ENCODE measurements at regions not wholly inside any gene's neighbourhood (a gene's known extent, or its start where the extent isn't known, plus 50 kb on each side); places are given as distances from the start of the nearest gene placed in this dataset.

- no peaks in the 10 kb centered on the region for H3K27me3 ChIP-seq (ENCODE audit: control insufficient read depth in 4 of 4, insufficient read depth in 4 of 4, low read length in 3 of 4)
- WGBS = 90% methylated on average over 2 of the region's 2 CpGs
- H3K9me3 ChIP-seq (ENCODE audit: control insufficient read depth in 4 of 4, low read length in 3 of 4) = no peaks in the 10 kb centered on the region
- DNase-seq (ENCODE audit: low spot score) = no peak
- no peak overlapping the region for H3K4me3 ChIP-seq (ENCODE audit: low read depth in 1 of 3, low read length in 3 of 3)
- no peaks in the 10 kb centered on the region for H3K4me1 ChIP-seq (ENCODE audit: control insufficient read depth in 4 of 4, insufficient read depth in 4 of 4, low read length in 3 of 4)
- H3K36me3 ChIP-seq (ENCODE audit: control insufficient read depth in 4 of 4, insufficient read depth in 3 of 4, low read depth in 1 of 4, low read length in 3 of 4) = no peaks in the 10 kb centered on the region
- no peak for TF ChIP-seq EGR1 (IDR thresholded peaks at IDR 0.05; ENCODE audit: low read depth in 2 of 2)
- no peak for TF ChIP-seq NR2F2 (IDR thresholded peaks at IDR 0.05)
- TF ChIP-seq, protein P1, sequence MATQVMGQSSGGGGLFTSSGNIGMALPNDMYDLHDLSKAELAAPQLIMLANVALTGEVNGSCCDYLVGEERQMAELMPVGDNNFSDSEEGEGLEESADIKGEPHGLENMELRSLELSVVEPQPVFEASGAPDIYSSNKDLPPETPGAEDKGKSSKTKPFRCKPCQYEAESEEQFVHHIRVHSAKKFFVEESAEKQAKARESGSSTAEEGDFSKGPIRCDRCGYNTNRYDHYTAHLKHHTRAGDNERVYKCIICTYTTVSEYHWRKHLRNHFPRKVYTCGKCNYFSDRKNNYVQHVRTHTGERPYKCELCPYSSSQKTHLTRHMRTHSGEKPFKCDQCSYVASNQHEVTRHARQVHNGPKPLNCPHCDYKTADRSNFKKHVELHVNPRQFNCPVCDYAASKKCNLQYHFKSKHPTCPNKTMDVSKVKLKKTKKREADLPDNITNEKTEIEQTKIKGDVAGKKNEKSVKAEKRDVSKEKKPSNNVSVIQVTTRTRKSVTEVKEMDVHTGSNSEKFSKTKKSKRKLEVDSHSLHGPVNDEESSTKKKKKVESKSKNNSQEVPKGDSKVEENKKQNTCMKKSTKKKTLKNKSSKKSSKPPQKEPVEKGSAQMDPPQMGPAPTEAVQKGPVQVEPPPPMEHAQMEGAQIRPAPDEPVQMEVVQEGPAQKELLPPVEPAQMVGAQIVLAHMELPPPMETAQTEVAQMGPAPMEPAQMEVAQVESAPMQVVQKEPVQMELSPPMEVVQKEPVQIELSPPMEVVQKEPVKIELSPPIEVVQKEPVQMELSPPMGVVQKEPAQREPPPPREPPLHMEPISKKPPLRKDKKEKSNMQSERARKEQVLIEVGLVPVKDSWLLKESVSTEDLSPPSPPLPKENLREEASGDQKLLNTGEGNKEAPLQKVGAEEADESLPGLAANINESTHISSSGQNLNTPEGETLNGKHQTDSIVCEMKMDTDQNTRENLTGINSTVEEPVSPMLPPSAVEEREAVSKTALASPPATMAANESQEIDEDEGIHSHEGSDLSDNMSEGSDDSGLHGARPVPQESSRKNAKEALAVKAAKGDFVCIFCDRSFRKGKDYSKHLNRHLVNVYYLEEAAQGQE (IDR thresholded peaks at IDR 0.05) = no peak
- TF ChIP-seq FOXA1 (IDR thresholded peaks at IDR 0.05) = no peak
- no peak for TF ChIP-seq FOXA2 (IDR thresholded peaks at IDR 0.05)
- TF ChIP-seq CTCF (IDR thresholded peaks at IDR 0.05; ENCODE audit: low read depth, low read length, missing input control) = no peak
- no peak for TF ChIP-seq HNF4G (IDR thresholded peaks at IDR 0.05)
- TF ChIP-seq HNF4A (conservative IDR thresholded peaks at IDR 0.05) = no peak
- TF ChIP-seq SP1 (IDR thresholded peaks at IDR 0.05) = no peak
- no peak for TF ChIP-seq ATF3 (IDR thresholded peaks at IDR 0.05)
- TF ChIP-seq JUND (IDR thresholded peaks at IDR 0.05) = no peak
- no peak for TF ChIP-seq MAX (IDR thresholded peaks at IDR 0.05)
- TF ChIP-seq YY1 (IDR thresholded peaks at IDR 0.05) = no peak
- TF ChIP-seq, protein P2, sequence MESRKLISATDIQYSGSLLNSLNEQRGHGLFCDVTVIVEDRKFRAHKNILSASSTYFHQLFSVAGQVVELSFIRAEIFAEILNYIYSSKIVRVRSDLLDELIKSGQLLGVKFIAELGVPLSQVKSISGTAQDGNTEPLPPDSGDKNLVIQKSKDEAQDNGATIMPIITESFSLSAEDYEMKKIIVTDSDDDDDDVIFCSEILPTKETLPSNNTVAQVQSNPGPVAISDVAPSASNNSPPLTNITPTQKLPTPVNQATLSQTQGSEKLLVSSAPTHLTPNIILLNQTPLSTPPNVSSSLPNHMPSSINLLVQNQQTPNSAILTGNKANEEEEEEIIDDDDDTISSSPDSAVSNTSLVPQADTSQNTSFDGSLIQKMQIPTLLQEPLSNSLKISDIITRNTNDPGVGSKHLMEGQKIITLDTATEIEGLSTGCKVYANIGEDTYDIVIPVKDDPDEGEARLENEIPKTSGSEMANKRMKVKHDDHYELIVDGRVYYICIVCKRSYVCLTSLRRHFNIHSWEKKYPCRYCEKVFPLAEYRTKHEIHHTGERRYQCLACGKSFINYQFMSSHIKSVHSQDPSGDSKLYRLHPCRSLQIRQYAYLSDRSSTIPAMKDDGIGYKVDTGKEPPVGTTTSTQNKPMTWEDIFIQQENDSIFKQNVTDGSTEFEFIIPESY (IDR thresholded peaks at IDR 0.05) = no peak
- TF ChIP-seq TAF1 (conservative IDR thresholded peaks at IDR 0.05) = no peak
- no peak for TF ChIP-seq RAD21 (IDR thresholded peaks at IDR 0.05)
- no peak for TF ChIP-seq GABPA (IDR thresholded peaks at IDR 0.05 in 1 of 2, conservative IDR thresholded peaks at IDR 0.05 in 1 of 2)
- TF ChIP-seq RXRA (IDR thresholded peaks at IDR 0.05) = no peak
- no peak overlapping the region for H3K27ac ChIP-seq (ENCODE audit: low read depth in 1 of 2, low read length in 2 of 2)
- no peak overlapping the region for H3K9ac ChIP-seq (ENCODE audit: low read depth in 1 of 2, low read length in 2 of 2)
These were observed 408.0 kb downstream of the RWDD3 start for GRCh38 chr1:95642035-95642434.

Measured in liver (tissue), 8 donors.